Endothelial cell of umbilical vein (primary cell): ENCODE measurements at regions not wholly inside any gene's neighbourhood (a gene's known extent, or its start where the extent isn't known, plus 50 kb on each side); places are given as distances from the start of the nearest gene placed in this dataset.

Experiments used
- BruUV-seq: library from RNA; stranded (reverse); fragments of 400-500 nt; replicated peaks from 2 replicates; lab custom pipeline; 2021; lab: Mats Ljungman, UMichigan
- CTCF ChIA-PET: fragments of 300-600, 350-600 bp; sonication (Branson Sonifier 250); formaldehyde crosslinking; loops from one replicate; lab custom pipeline; 2021; ENCODE audit warnings: antibody characterized with exemption, inconsistent platforms; lab: Charles Lee
- POLR2A ChIA-PET: fragments of 300-600, 350-600 bp; sonication (Branson Sonifier 250); formaldehyde crosslinking; loops from one replicate; lab custom pipeline; 2021; ENCODE audit warnings: antibody characterized with exemption, inconsistent platforms; lab: Charles Lee
- DNase-seq: peaks from one replicate; pipeline ENCODE4 v3.0.0-alpha.2; 2011; ENCODE audit warnings: low read depth, low spot score
- FAIRE-seq: peaks from 2 replicates; lab custom pipeline; 2011; peaks lifted over from hg19 to GRCh38; lab: Jason Lieb, UNC
- H2AFZ ChIP-seq: 2 replicates; pipeline ENCODE4 v1.6.0; 2012; ENCODE audit warnings: low read depth, low read length, control low read depth, inconsistent platforms
- H3K27ac ChIP-seq: 2 replicates; pipeline ENCODE4 v1.5.1; 2011; ENCODE audit warnings: low read depth, mild to moderate bottlenecking, control low read depth, low read length, moderate library complexity; ENCODE audit not compliant: insufficient read depth
- H3K27me3 ChIP-seq, 2 experiments: 2 replicates each; pipeline versions ENCODE4 v1.6.0 to v1.6.1; 2011; ENCODE audit warnings: low read length in 2 of 2, mixed read lengths in 1 of 2; ENCODE audit not compliant: control insufficient read depth in 2 of 2, insufficient read depth in 2 of 2
- H3K36me3 ChIP-seq, 2 experiments: 2 replicates in 1 of 2; 3 replicates in 1 of 2; pipeline ENCODE4 v1.5.1; 2011; ENCODE audit warnings: low read length in 2 of 2, mild to moderate bottlenecking in 1 of 2, moderate library complexity in 1 of 2; ENCODE audit not compliant: control insufficient read depth in 2 of 2, insufficient read depth in 2 of 2; ENCODE audit errors: extremely low read depth in 1 of 2
- H3K4me1 ChIP-seq: 3 replicates; pipeline ENCODE4 v1.5.1; 2011; ENCODE audit warnings: mild to moderate bottlenecking, low read length; ENCODE audit not compliant: control insufficient read depth, insufficient read depth; ENCODE audit errors: extremely low read depth
- H3K4me2 ChIP-seq: 2 replicates; pipeline ENCODE4 v1.6.1; 2011; ENCODE audit warnings: low read length, control low read depth, mixed read lengths; ENCODE audit not compliant: insufficient read depth
- H3K4me3 ChIP-seq, 3 experiments: fragments of 200-600 bp in 1 of 3; sonication (generic), shearing (Covaris generic) in 1 of 3; replicated peaks in 1 of 3; 2 replicates each; pipeline ENCODE4 v1.5.1; 2011 to 2016; ENCODE audit warnings: control low read depth in 3 of 3, low read length in 3 of 3, mild to moderate bottlenecking in 2 of 3, inconsistent platforms in 1 of 3, low read depth in 1 of 3, moderate library complexity in 1 of 3; ENCODE audit not compliant: insufficient read depth in 1 of 3
- H3K79me2 ChIP-seq: 2 replicates; pipeline ENCODE4 v1.6.0; 2012; ENCODE audit warnings: low read length, inconsistent platforms; ENCODE audit not compliant: control insufficient read depth, insufficient read depth
- H3K9ac ChIP-seq: replicated peaks from 2 replicates; pipeline ENCODE3; 2011; ENCODE audit warnings: low read length, control low read depth; ENCODE audit not compliant: insufficient read depth; ENCODE audit errors: extremely low read depth
- H3K9me1 ChIP-seq: replicated peaks from 3 replicates; pipeline ENCODE4 v1.6.0; 2011; ENCODE audit warnings: mild to moderate bottlenecking, low read length; ENCODE audit not compliant: control insufficient read depth, insufficient read depth; ENCODE audit errors: extremely low read depth
- H3K9me3 ChIP-seq: replicated peaks from 2 replicates; pipeline ENCODE4 v1.5.1; 2012; ENCODE audit warnings: low read length, inconsistent platforms; ENCODE audit not compliant: control insufficient read depth, insufficient read depth
- H4K20me1 ChIP-seq: replicated peaks from 2 replicates; pipeline ENCODE3; 2011; ENCODE audit warnings: mild to moderate bottlenecking, low read length; ENCODE audit not compliant: control insufficient read depth, insufficient read depth; ENCODE audit errors: extremely low read depth
- CTCF ChIP-seq, 2 donors: IDR thresholded peaks; 1 replicate in 1 of 2; 2 replicates in 1 of 2; pipeline ENCODE4 v1.5.1; 2011; ENCODE audit warnings: low read length in 2 of 2, mild to moderate bottlenecking in 2 of 2, moderate library complexity in 2 of 2, control low read depth in 1 of 2, inconsistent platforms in 1 of 2, low read depth in 1 of 2; ENCODE audit not compliant: insufficient read depth in 1 of 2; ENCODE audit errors: extremely low read depth in 1 of 2
- EZH2 ChIP-seq: IDR thresholded peaks from 2 replicates; pipeline ENCODE4 v1.6.1; 2012; ENCODE audit warnings: borderline replicate concordance, low read depth, mild to moderate bottlenecking, moderate library complexity, low read length, inconsistent platforms; ENCODE audit not compliant: severe bottlenecking
- FOS ChIP-seq: IDR thresholded peaks from 2 replicates; pipeline ENCODE4 v1.6.1; 2011; ENCODE audit warnings: mild to moderate bottlenecking, low read length, moderate library complexity, borderline replicate concordance; ENCODE audit not compliant: insufficient read depth
- JUN ChIP-seq: IDR thresholded peaks from 2 replicates; pipeline ENCODE4 v1.6.1; 2011; ENCODE audit warnings: borderline replicate concordance, low read depth; ENCODE audit not compliant: insufficient read length, insufficient read depth
- MAX ChIP-seq: IDR thresholded peaks from 2 replicates; pipeline ENCODE4 v1.6.1; 2011; ENCODE audit not compliant: insufficient read depth, insufficient read length
- MYC ChIP-seq: IDR thresholded peaks from one replicate; pipeline ENCODE4 v1.6.1; 2011; ENCODE audit warnings: mild to moderate bottlenecking, low read depth, low read length
- POLR2A ChIP-seq: IDR thresholded peaks from 2 replicates; pipeline ENCODE4 v1.6.1; 2012; ENCODE audit warnings: low read depth, mild to moderate bottlenecking, control low read depth, low read length
- POLR2AphosphoS5 ChIP-seq: IDR thresholded peaks from 2 replicates; pipeline ENCODE4 v1.6.1; 2012; ENCODE audit warnings: low read depth, mild to moderate bottlenecking, control low read depth, low read length, moderate library complexity; ENCODE audit not compliant: insufficient read depth
- dilution Hi-C: fragments of 300-500 bp; cut with MboI; formaldehyde crosslinking; loops from one replicate; pipeline ENCODE4 v1.15.0; 2019; ENCODE audit warnings: low sequenced_read_pairs; ENCODE audit not compliant: extremely low pct_ligation_motif_present
- intact Hi-C: fragments of 100-400 bp; cut with micrococcal nuclease; formaldehyde crosslinking; loops from one replicate; pipeline ENCODE4 v1.10.0; 2022

- no peaks in the 10 kb centered on the region for H3K9me3 ChIP-seq
- intact Hi-C loops (no loop called here), dilution Hi-C loops (no loop called here)
- BruUV-seq, result no TSS peak
- DNase-seq (no peak), FAIRE-seq (no peak)
- H2AFZ ChIP-seq, result no peak overlapping the region
- H3K4me3 ChIP-seq, result no peak overlapping the region
- TF ChIP-seq MYC (no peak), POLR2A (no peak), EZH2 (no peak), CTCF (IDR thresholded peaks at IDR 0.05; ENCODE audit: extremely low read depth in 1 of 2, insufficient read depth in 1 of 2, low read depth in 1 of 2, low read length in 2 of 2) (no peak), FOS (no peak), JUN (no peak), MAX (no peak), POLR2AphosphoS5 (no peak)
- POLR2A ChIA-PET, result no interaction called here
- H3K4me2 ChIP-seq, result no peak overlapping the region
- no peaks in the 10 kb centered on the region for H3K36me3 ChIP-seq
- H4K20me1 ChIP-seq, result no peaks in the 10 kb centered on the region
- H3K4me1 ChIP-seq, result no peaks in the 10 kb centered on the region
- CTCF ChIA-PET, result no interaction called here
- H3K9ac ChIP-seq, result no peak overlapping the region
- no peaks in the 10 kb centered on the region for H3K79me2 ChIP-seq
- no peaks in the 10 kb centered on the region for H3K27me3 ChIP-seq
- H3K27ac ChIP-seq, result no peak overlapping the region
- no peaks in the 10 kb centered on the region for H3K9me1 ChIP-seq
These were observed 289.2 kb upstream of the FOXQ1 start for GRCh38 chr6:1022719-1023118.
